KMS-11 (cell line): ENCODE measurements at regions not wholly inside any gene's neighbourhood (a gene's known extent, or its start where the extent isn't known, plus 50 kb on each side); places are given as distances from the start of the nearest gene placed in this dataset.

Source experiments
- H2AFZ ChIP-seq: fragments of 200-600 bp; sonication (generic); 2 replicates; pipeline ENCODE4 v1.6.1; 2016; ENCODE audit warnings: antibody characterized with exemption, mixed run types, low read depth
- H3K27ac ChIP-seq: fragments of 200-600 bp; sonication (generic); 2 replicates; pipeline ENCODE4 v1.6.1; 2016; ENCODE audit warnings: mild to moderate bottlenecking, mixed run types
- H3K27me3 ChIP-seq: fragments of 200-600 bp; sonication (generic); 2 replicates; pipeline ENCODE4 v1.6.1; 2017; ENCODE audit warnings: mild to moderate bottlenecking, low read depth, mixed run types, moderate library complexity; ENCODE audit not compliant: insufficient read depth
- H3K36me3 ChIP-seq: fragments of 200-600 bp; sonication (generic); 2 replicates; pipeline ENCODE4 v1.6.1; 2017; ENCODE audit warnings: mild to moderate bottlenecking, mixed run types; ENCODE audit not compliant: insufficient read depth
- H3K4me1 ChIP-seq: fragments of 200-600 bp; sonication (generic); 2 replicates; pipeline ENCODE4 v1.6.1; 2016; ENCODE audit warnings: mild to moderate bottlenecking, low read depth, mixed run types; ENCODE audit not compliant: poor library complexity, severe bottlenecking
- H3K4me2 ChIP-seq: fragments of 200-600 bp; sonication (generic); 2 replicates; pipeline ENCODE4 v1.7.0; 2016; ENCODE audit warnings: mild to moderate bottlenecking, mixed run types
- H3K4me3 ChIP-seq: fragments of 200-600 bp; sonication (generic); IDR thresholded peaks from 2 replicates; pipeline ENCODE4 v1.6.1; 2017; ENCODE audit warnings: low read depth, low read length, mixed read lengths; ENCODE audit not compliant: insufficient read depth
- H3K79me2 ChIP-seq: fragments of 200-600 bp; sonication (generic); 2 replicates; pipeline ENCODE4 v1.6.1; 2016; ENCODE audit warnings: low read depth, mixed run types; ENCODE audit not compliant: insufficient read depth
- H3K9ac ChIP-seq: fragments of 200-600 bp; sonication (generic); 2 replicates; pipeline ENCODE4 v1.6.1; 2016; ENCODE audit warnings: mild to moderate bottlenecking, mixed run types
- H4K20me1 ChIP-seq: fragments of 200-600 bp; sonication (generic); 2 replicates; pipeline ENCODE4 v1.6.1; 2016; ENCODE audit warnings: mild to moderate bottlenecking, mixed run types; ENCODE audit not compliant: insufficient read depth
- TF ChIP-seq, protein P1 (sequence below): fragments of 200-600 bp; sonication (generic); conservative IDR thresholded peaks from 2 replicates; pipeline ENCODE4 v1.6.1; 2017; ENCODE audit warnings: low read depth, mild to moderate bottlenecking, antibody characterized with exemption, low read length, moderate library complexity, mixed read lengths

DNA sequence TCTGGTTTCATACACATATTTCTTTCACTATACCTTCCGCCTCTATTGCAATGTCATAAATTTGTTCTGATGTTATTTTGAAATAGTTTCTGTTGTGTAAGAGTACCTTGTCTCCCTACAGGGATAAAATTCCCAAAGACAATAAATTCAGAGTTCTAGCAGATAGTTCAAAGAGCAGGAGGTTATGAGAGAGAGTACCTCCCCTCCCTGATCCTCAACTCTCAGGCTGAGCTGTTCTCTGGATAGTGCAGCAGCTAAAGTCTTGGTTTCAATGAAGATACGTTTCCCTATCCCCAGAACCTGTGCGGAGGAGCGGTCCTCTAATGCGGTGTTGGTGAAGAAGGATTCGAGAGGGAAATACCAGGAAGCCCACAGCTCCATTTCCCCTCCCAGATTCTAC lies 190.2 kb upstream of the CPHXL start:
- Histone ChIP-seq H3K4me2 (no peak overlapping the region), H3K4me1 (no peaks in the 10 kb centered on the region), H3K4me3 (no peak overlapping the region), H3K27me3 (no peaks in the 10 kb centered on the region), H3K9ac (no peak overlapping the region), H2AFZ (no peak overlapping the region), H3K27ac (no peak overlapping the region), H4K20me1 (no peaks in the 10 kb centered on the region), H3K79me2 (no peaks in the 10 kb centered on the region), H3K36me3 (no peaks in the 10 kb centered on the region)
- TF ChIP-seq, protein P1, sequence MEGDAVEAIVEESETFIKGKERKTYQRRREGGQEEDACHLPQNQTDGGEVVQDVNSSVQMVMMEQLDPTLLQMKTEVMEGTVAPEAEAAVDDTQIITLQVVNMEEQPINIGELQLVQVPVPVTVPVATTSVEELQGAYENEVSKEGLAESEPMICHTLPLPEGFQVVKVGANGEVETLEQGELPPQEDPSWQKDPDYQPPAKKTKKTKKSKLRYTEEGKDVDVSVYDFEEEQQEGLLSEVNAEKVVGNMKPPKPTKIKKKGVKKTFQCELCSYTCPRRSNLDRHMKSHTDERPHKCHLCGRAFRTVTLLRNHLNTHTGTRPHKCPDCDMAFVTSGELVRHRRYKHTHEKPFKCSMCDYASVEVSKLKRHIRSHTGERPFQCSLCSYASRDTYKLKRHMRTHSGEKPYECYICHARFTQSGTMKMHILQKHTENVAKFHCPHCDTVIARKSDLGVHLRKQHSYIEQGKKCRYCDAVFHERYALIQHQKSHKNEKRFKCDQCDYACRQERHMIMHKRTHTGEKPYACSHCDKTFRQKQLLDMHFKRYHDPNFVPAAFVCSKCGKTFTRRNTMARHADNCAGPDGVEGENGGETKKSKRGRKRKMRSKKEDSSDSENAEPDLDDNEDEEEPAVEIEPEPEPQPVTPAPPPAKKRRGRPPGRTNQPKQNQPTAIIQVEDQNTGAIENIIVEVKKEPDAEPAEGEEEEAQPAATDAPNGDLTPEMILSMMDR = no peak

DNA sequence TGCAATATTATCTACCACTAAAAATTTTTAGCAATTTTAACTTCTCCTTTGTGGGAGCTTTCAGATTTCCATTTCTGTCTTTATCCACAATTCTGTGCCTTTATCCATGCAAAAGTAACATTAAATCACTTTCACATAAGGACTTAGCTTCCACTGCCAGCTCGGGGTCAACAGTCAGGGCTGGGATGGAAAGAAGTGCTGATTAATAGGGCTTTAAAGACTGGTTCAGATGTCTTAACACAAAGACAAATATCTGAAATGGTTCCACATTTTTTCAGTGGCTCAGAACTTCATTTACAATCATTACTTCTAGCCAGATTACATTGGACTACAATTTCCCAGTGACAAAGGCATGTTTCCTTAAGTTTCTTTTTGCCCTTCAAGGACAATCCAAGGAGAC lies 191.8 kb upstream of the CPHXL start:
- no peaks in the 10 kb centered on the region for H3K4me1 ChIP-seq
- TF ChIP-seq, protein P1 = no peak
- no peak overlapping the region for H3K4me2 ChIP-seq
- H3K36me3 ChIP-seq = no peaks in the 10 kb centered on the region
- no peak overlapping the region for H2AFZ ChIP-seq
- no peaks in the 10 kb centered on the region for H3K79me2 ChIP-seq
- no peak overlapping the region for H3K4me3 ChIP-seq
- no peaks in the 10 kb centered on the region for H3K27me3 ChIP-seq
- no peaks in the 10 kb centered on the region for H4K20me1 ChIP-seq
- H3K9ac ChIP-seq = no peak overlapping the region
- no peak overlapping the region for H3K27ac ChIP-seq

GRCh38 chr16:75919664-75920063 lies 193.4 kb upstream of the CPHXL start:
- Histone ChIP-seq H3K79me2 (no peaks in the 10 kb centered on the region), H3K9ac (no peak overlapping the region), H2AFZ (no peak overlapping the region), H3K27ac (no peak overlapping the region), H4K20me1 (no peaks in the 10 kb centered on the region), H3K36me3 (no peaks in the 10 kb centered on the region), H3K4me3 (no peak overlapping the region), H3K27me3 (no peaks in the 10 kb centered on the region), H3K4me2 (no peak overlapping the region), H3K4me1 (no peaks in the 10 kb centered on the region)
- TF ChIP-seq, protein P1 = no peak

GRCh38 chr16:75921281-75921680 lies 195.0 kb upstream of the CPHXL start:
- H3K36me3 ChIP-seq = no peaks in the 10 kb centered on the region
- H3K4me2 ChIP-seq = no peak overlapping the region
- H3K4me3 ChIP-seq = no peak overlapping the region
- no peaks in the 10 kb centered on the region for H4K20me1 ChIP-seq
- H3K4me1 ChIP-seq = no peaks in the 10 kb centered on the region
- H2AFZ ChIP-seq = no peak overlapping the region
- H3K9ac ChIP-seq = no peak overlapping the region
- no peaks in the 10 kb centered on the region for H3K27me3 ChIP-seq
- TF ChIP-seq, protein P1 = no peak
- no peaks in the 10 kb centered on the region for H3K79me2 ChIP-seq
- no peak overlapping the region for H3K27ac ChIP-seq
